Astrocyte of the spinal cord (primary cell): ENCODE measurements at regions not wholly inside any gene's neighbourhood (a gene's known extent, or its start where the extent isn't known, plus 50 kb on each side); places are given as distances from the start of the nearest gene placed in this dataset.
A peak's percentile ranks its signal among the peaks of the same experiment; 100 is the strongest.

ENCODE experiments used
- DNase-seq: peaks from one replicate; pipeline ENCODE4 v3.0.0; 2011; ENCODE audit warnings: low read depth, low spot score
- H3K4me3 ChIP-seq: 2 replicates; pipeline ENCODE4 v1.5.1; 2011; ENCODE audit warnings: low read depth, mild to moderate bottlenecking, low read length, moderate library complexity
- in situ Hi-C: cut with HindIII; loops from 2 replicates; pipeline ENCODE4 v1.10.0; 2017; ENCODE audit warnings: low sequenced_read_pairs
- TF ChIP-seq, protein P1 (sequence below): IDR thresholded peaks from 2 replicates; pipeline ENCODE4 v1.5.1; 2012; ENCODE audit warnings: low read depth, mild to moderate bottlenecking, low read length, inconsistent platforms

DNA sequence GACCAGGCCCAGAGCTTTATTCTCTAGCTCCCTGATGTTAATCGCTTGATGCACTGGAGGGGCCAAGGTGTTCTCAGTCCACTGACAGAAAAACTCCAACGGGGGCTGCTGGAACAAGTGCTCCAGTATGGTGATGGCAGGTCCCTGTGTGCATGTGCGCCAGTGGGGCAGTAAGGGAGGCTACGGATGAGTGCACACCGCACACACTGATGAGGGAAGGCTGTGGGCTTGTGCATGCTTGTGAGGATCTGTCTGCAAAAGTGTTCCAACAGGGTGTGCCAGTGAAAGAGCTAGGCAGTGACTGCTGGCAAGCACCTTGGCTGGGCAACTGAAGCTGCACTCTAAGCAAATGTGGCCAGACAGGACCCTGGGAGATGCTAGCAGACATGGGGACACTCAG is 229.7 kb upstream of the FOXG1 start:
- TF ChIP-seq, protein P1, sequence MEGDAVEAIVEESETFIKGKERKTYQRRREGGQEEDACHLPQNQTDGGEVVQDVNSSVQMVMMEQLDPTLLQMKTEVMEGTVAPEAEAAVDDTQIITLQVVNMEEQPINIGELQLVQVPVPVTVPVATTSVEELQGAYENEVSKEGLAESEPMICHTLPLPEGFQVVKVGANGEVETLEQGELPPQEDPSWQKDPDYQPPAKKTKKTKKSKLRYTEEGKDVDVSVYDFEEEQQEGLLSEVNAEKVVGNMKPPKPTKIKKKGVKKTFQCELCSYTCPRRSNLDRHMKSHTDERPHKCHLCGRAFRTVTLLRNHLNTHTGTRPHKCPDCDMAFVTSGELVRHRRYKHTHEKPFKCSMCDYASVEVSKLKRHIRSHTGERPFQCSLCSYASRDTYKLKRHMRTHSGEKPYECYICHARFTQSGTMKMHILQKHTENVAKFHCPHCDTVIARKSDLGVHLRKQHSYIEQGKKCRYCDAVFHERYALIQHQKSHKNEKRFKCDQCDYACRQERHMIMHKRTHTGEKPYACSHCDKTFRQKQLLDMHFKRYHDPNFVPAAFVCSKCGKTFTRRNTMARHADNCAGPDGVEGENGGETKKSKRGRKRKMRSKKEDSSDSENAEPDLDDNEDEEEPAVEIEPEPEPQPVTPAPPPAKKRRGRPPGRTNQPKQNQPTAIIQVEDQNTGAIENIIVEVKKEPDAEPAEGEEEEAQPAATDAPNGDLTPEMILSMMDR = no peak
- H3K4me3 ChIP-seq = no peak overlapping the region
- in situ Hi-C loops = no loop called here
- no peak for DNase-seq

DNA sequence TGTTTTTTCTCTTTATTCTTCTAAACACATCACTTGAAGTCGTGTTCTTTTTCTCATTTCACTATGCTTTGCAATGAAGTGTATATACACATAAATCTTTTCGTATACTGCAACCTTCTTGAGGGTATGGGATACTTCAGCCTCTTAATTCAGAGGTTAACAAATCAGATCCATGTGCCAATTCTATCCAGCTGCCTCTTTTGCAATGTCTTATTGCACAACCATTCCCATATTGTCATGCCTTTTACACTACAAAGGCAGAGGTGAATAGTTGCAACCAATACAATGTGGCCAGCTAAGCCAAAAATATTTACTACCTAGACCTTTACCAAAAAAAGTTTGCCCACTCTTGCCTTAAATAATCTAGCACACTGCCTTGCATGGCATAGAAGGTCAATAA is 224.5 kb upstream of the FOXG1 start:
- H3K4me3 ChIP-seq = no peak overlapping the region
- DNase-seq = peak; percentile 17
- TF ChIP-seq, protein P1 = no peak
- in situ Hi-C loops = no loop called here

- no peak for DNase-seq
- in situ Hi-C loops = no loop called here
- TF ChIP-seq, protein P1 = no peak
- no peak overlapping the region for H3K4me3 ChIP-seq
Measured at GRCh38 chr14:28565345-28565744, 201.2 kb upstream of the FOXG1 start.

DNA sequence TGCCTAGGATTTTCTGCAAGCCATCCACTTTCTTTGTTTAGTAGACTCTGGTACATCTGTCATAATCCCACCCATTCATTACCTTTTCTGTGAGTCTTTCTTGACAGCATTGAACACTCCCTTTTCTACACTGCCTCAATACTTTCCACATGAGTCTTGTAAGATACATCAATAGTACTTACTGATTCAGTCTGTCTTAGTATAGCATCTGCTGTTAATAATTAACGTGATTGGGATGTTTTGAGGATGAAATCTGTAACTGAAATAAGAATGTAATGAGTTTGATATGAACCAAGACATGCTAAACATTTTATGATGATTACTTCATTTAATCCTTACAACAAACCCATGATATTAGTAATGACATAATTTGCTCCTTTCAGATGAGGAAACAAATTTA is 196.2 kb upstream of the FOXG1 start:
- no peak for DNase-seq
- TF ChIP-seq, protein P1 = no peak
- no peak overlapping the region for H3K4me3 ChIP-seq
- in situ Hi-C loops = no loop called here

GRCh38 chr14:28571636-28572035 is 195.0 kb upstream of the FOXG1 start:
- in situ Hi-C loops = no loop called here
- no peak for DNase-seq
- TF ChIP-seq, protein P1 = no peak
- no peak overlapping the region for H3K4me3 ChIP-seq

GRCh38 chr14:28576523-28576922 is 190.1 kb upstream of the FOXG1 start:
- no peak for DNase-seq
- in situ Hi-C loops = no loop called here
- no peak overlapping the region for H3K4me3 ChIP-seq
- TF ChIP-seq, protein P1 = no peak

DNA sequence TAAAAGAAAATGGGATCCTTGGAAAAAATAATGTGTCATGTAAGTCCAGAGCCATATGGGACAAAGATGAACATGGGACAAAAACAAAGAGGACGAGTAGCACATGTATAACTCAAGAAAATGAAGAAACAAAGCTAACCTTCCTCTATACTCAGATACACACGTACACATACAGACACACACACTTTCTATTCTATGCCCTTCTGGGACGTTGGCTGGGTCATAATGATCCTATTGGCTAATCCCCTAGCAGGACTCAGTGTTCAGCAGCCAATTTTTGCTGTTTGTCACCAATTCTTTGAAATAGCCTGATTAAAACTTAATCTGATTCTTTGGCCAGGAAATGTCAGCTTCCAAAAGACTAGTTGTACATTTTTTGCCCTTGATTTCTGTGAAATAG is 189.4 kb upstream of the FOXG1 start:
- no peak for DNase-seq

More for the DNA sequence above, 189.4 kb upstream of the FOXG1 start:
- TF ChIP-seq, protein P1 = no peak
- in situ Hi-C loops = no loop called here
- no peak overlapping the region for H3K4me3 ChIP-seq
